GM19452 (cell line): ENCODE measurements at regions not wholly inside any gene's neighbourhood (a gene's known extent, or its start where the extent isn't known, plus 50 kb on each side); places are given as distances from the start of the nearest gene placed in this dataset.

Experiments
- ATAC-seq: cut with Tn5 transposase; IDR thresholded peaks from one replicate; pipeline ENCODE4 v1.9.1; 2021; ENCODE audit not compliant: unreplicated experiment

GRCh38 chr5:142435410-142436115, 110.7 kb upstream of the SPRY4 start:
- ATAC-seq = no peak

GRCh38 chr5:142434322-142434612, 109.4 kb upstream of the SPRY4 start:
- ATAC-seq = no peak

- no peak for ATAC-seq
Measured at GRCh38 chr5:142433526-142434321, 108.9 kb upstream of the SPRY4 start.

- peak; percentile 69 for ATAC-seq
Measured at GRCh38 chr5:142432961-142433360, 108.1 kb upstream of the SPRY4 start.

- ATAC-seq = peak; percentile 59
Measured at GRCh38 chr5:142432369-142432863, 107.6 kb upstream of the SPRY4 start.

- no peak for ATAC-seq
Measured at GRCh38 chr5:142428773-142429473, 104.1 kb upstream of the SPRY4 start.

GRCh38 chr5:142428036-142428772, 103.4 kb upstream of the SPRY4 start:
- ATAC-seq = no peak

- ATAC-seq = no peak
Measured at GRCh38 chr5:142427529-142427928, 102.7 kb upstream of the SPRY4 start.

- ATAC-seq = no peak
Measured at GRCh38 chr5:142427015-142427364, 102.2 kb upstream of the SPRY4 start.

GRCh38 chr5:142426129-142427014, 101.6 kb upstream of the SPRY4 start:
- ATAC-seq = no peak

GRCh38 chr5:142425286-142426065, 100.7 kb upstream of the SPRY4 start:
- ATAC-seq = no peak

- no peak for ATAC-seq
Measured at GRCh38 chr5:142422429-142422828, 97.6 kb upstream of the SPRY4 start.

GRCh38 chr5:142421621-142422397, 97.0 kb upstream of the SPRY4 start:
- no peak for ATAC-seq

- ATAC-seq = no peak
Measured at GRCh38 chr5:142421228-142421617, 96.4 kb upstream of the SPRY4 start.

- ATAC-seq = no peak
Measured at GRCh38 chr5:142420561-142421227, 95.9 kb upstream of the SPRY4 start.

GRCh38 chr5:142412581-142412980, 87.8 kb upstream of the SPRY4 start:
- ATAC-seq = no peak

- ATAC-seq = no peak
Measured at GRCh38 chr5:142411656-142412425, 87.0 kb upstream of the SPRY4 start.
